ENCODE measurements at regions not wholly inside any gene's neighbourhood (a gene's known extent, or its start where the extent isn't known, plus 50 kb on each side); places are given as distances from the start of the nearest gene placed in this dataset.

DNA sequence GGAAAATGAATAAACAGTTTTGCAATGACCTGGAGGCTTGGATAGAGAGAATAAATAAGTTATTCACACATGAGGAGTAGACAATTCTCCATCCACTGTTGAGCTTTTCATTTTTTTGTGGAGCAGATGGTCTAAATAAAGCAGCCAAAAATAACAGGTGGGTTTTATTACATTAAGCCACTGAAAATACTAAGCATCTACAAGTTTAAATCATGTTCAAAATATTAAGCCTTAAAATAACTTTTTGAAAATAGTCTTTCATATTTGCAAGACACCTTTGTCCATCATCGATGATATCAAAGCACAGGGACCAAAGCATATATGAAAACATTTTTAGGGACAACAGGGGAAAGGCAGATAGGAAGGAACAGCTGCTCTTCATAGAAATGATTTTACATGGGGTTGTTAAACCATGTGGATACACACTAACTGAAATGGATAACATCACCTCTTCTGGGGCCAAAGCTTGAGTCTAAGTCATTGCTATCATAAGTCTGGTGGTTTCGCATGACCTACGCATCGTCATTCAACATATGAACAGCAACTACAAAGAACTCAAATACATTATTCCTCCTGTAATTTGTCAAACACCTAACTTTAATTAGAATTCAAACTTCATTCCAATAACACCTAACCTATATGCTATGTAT lies 197.6 kb upstream of the CHST9 start:
- no peak for ATAC-seq (ENCODE audit: low read depth in 2 of 2)
- peaks cover 3 to 15% (median 7%) of the 10 kb centered on the region in 7 donors for H3K9me3 Mint-ChIP-seq

DNA sequence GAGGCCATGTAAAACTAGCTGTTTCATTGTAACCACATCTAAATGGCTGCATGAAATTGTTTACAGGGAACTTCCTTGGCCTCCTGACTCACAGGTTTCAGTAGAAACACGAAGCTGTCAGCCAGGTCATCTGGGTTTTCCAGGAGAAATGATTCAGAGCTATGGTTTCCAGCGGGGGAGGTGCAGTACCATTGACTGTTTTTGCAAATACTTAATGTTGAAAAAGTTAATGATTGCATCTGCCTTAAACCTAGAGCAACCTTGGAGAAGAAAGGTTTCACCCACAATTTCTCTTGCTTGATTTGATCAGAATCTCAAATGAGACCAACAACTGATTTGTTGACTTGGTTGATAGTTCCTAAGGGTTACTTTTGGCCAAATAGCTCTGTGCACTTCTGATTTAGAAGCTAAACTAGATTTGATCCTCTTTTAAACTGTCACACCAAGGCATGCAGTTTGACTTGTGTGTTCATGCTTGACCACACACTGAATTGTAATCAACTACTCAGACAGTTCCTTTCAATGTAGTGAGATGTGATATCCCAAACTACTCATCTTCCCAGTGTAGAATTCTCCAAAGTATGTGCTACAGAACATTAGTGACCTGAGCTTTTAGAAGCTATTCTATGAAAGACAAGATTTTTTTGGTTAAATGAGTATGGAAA lies 193.5 kb upstream of the CHST9 start:
- Histone ChIP-seq H3K9me3 (ENCODE audit: control insufficient read depth in 2 of 2, low read length in 2 of 2) (no peaks in the 10 kb centered on the region), H3K27me3 (ENCODE audit: control insufficient read depth, insufficient read depth, low read length) (no peaks in the 10 kb centered on the region), H3K27ac (ENCODE audit: insufficient read depth, low read length, poor library complexity, severe bottlenecking) (no peak overlapping the region), H3K4me1 (ENCODE audit: control insufficient read depth, insufficient read depth, low read length, poor library complexity, severe bottlenecking) (no peaks in the 10 kb centered on the region), H3K4me3 (ENCODE audit: low read depth, low read length) (no peak overlapping the region), H3K36me3 (ENCODE audit: control insufficient read depth, insufficient read depth, low read length) (no peaks in the 10 kb centered on the region)
- no peak for DNase-seq
- Mint-ChIP-seq H3K27me3 (no peaks in the 10 kb centered on the region), H3K9me3 (peaks cover 3 to 16% (median 11%) of the 10 kb centered on the region in 7 donors), H3K27ac (no peak overlapping the region), H3K4me3 (no peak overlapping the region), H3K4me1 (no peaks in the 10 kb centered on the region), H3K36me3 (no peaks in the 10 kb centered on the region)
- ATAC-seq (ENCODE audit: low read depth in 2 of 2), result no peak

More for the DNA sequence above, 197.6 kb upstream of the CHST9 start:
- Mint-ChIP-seq H3K4me3 (no peak overlapping the region), H3K27ac (no peak overlapping the region), H3K4me1 (no peaks in the 10 kb centered on the region), H3K27me3 (peaks cover 3% of the 10 kb centered on the region), H3K36me3 (no peaks in the 10 kb centered on the region)
- no peaks in the 10 kb centered on the region for H3K9me3 ChIP-seq (ENCODE audit: control insufficient read depth in 2 of 2, low read length in 2 of 2)
- no peaks in the 10 kb centered on the region for H3K36me3 ChIP-seq (ENCODE audit: control insufficient read depth, insufficient read depth, low read length)
- no peak for DNase-seq
- H3K27me3 ChIP-seq (ENCODE audit: control insufficient read depth, insufficient read depth, low read length), result no peaks in the 10 kb centered on the region
- no peaks in the 10 kb centered on the region for H3K4me1 ChIP-seq (ENCODE audit: control insufficient read depth, insufficient read depth, low read length, poor library complexity, severe bottlenecking)
- no peak overlapping the region for H3K4me3 ChIP-seq (ENCODE audit: low read depth, low read length)
- H3K27ac ChIP-seq (ENCODE audit: insufficient read depth, low read length, poor library complexity, severe bottlenecking), result no peak overlapping the region

DNA sequence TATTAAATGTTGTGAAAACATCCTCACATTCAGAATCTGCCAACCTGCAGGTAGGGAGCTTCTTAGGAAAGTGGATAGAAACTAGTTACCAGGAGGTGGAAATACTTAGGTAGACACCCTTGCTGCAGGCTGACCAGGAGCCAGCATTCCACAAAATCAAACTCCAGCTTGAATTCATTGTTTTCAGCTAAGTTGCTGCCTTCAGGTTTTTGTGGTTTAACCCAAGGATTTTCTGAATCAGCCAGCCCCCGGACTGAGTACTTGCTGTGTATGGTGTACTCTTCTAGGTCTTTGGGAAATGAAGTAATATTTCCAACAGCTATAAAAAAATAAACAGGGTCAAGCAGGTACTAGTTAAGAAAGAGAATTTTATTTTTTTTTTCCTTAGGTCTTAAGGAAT lies 192.1 kb upstream of the CHST9 start:
- Histone ChIP-seq H3K9me3 (ENCODE audit: control insufficient read depth in 2 of 2, low read length in 2 of 2) (no peaks in the 10 kb centered on the region), H3K36me3 (ENCODE audit: control insufficient read depth, insufficient read depth, low read length) (no peaks in the 10 kb centered on the region), H3K4me3 (ENCODE audit: low read depth, low read length) (no peak overlapping the region), H3K27me3 (ENCODE audit: control insufficient read depth, insufficient read depth, low read length) (no peaks in the 10 kb centered on the region), H3K4me1 (ENCODE audit: control insufficient read depth, insufficient read depth, low read length, poor library complexity, severe bottlenecking) (no peaks in the 10 kb centered on the region), H3K27ac (ENCODE audit: insufficient read depth, low read length, poor library complexity, severe bottlenecking) (no peak overlapping the region)
- DNase-seq, result no peak
- H3K36me3 Mint-ChIP-seq, result no peaks in the 10 kb centered on the region
- no peaks in the 10 kb centered on the region for H3K27me3 Mint-ChIP-seq
- H3K27ac Mint-ChIP-seq, result no peak overlapping the region
- H3K4me3 Mint-ChIP-seq, result no peak overlapping the region
- ATAC-seq (ENCODE audit: low read depth in 2 of 2), result no peak
- H3K9me3 Mint-ChIP-seq, result peaks cover 6 to 16% (median 11%) of the 10 kb centered on the region in 7 donors
- no peaks in the 10 kb centered on the region for H3K4me1 Mint-ChIP-seq

DNA sequence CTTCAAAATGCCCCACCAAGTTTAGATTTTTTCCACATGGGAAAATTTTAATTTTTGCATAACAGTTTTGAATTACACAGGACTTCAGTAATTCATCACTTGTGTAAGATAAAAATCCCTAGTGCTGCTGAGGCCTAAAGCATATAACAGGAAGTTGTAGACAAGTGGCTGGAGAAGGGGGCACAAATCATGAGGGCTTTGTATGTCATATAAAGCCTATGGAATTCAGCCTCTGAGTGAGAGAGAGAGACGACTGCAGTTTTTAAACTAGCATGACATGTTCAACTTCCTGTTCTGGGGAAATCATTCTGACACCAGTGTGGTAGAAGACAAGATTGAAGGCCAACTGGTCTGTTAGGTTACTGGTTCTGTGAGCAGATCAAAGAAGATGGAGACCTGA lies 187.3 kb upstream of the CHST9 start:
- Mint-ChIP-seq H3K27ac (no peak overlapping the region), H3K9me3 (peaks cover 3 to 24% (median 11%) of the 10 kb centered on the region in 7 donors), H3K4me1 (no peaks in the 10 kb centered on the region), H3K4me3 (no peak overlapping the region), H3K36me3 (no peaks in the 10 kb centered on the region), H3K27me3 (no peaks in the 10 kb centered on the region)
- no peaks in the 10 kb centered on the region for H3K9me3 ChIP-seq (ENCODE audit: control insufficient read depth in 2 of 2, low read length in 2 of 2)
- no peak for ATAC-seq (ENCODE audit: low read depth in 2 of 2)
- no peaks in the 10 kb centered on the region for H3K4me1 ChIP-seq (ENCODE audit: control insufficient read depth, insufficient read depth, low read length, poor library complexity, severe bottlenecking)
- no peak for DNase-seq
- H3K27ac ChIP-seq (ENCODE audit: insufficient read depth, low read length, poor library complexity, severe bottlenecking), result no peak overlapping the region
- H3K27me3 ChIP-seq (ENCODE audit: control insufficient read depth, insufficient read depth, low read length), result no peaks in the 10 kb centered on the region
- H3K4me3 ChIP-seq (ENCODE audit: low read depth, low read length), result no peak overlapping the region
- H3K36me3 ChIP-seq (ENCODE audit: control insufficient read depth, insufficient read depth, low read length), result no peaks in the 10 kb centered on the region

DNA sequence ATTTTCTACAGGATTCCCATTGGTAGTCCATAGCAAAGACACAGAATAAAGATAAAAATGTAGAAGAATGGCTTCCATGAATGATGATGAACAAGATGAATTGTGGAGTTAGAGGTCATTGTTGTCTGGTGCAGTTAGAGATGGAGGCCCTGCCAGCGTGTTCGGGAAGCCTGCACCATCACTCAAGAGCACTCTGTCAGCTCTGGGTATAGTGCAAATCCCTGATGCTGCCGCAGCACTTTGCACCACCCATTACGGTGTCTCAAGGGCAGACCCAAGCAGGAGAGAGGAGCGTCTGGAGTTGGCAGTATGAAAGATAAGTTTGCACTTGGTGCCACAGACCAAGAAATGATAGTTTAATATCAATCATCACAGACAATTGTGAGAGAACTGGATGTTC lies 181.6 kb upstream of the CHST9 start:
- no peaks in the 10 kb centered on the region for H3K4me1 ChIP-seq (ENCODE audit: control insufficient read depth, insufficient read depth, low read length, poor library complexity, severe bottlenecking)
- Mint-ChIP-seq H3K4me1 (no peaks in the 10 kb centered on the region), H3K9me3 (peaks cover 0 to 16% (median 8%) of the 10 kb centered on the region in 7 donors), H3K36me3 (no peaks in the 10 kb centered on the region), H3K27ac (no peak overlapping the region), H3K4me3 (no peak overlapping the region), H3K27me3 (no peaks in the 10 kb centered on the region)
- H3K36me3 ChIP-seq (ENCODE audit: control insufficient read depth, insufficient read depth, low read length), result no peaks in the 10 kb centered on the region
- no peaks in the 10 kb centered on the region for H3K27me3 ChIP-seq (ENCODE audit: control insufficient read depth, insufficient read depth, low read length)
- no peak overlapping the region for H3K27ac ChIP-seq (ENCODE audit: insufficient read depth, low read length, poor library complexity, severe bottlenecking)
- no peak overlapping the region for H3K4me3 ChIP-seq (ENCODE audit: low read depth, low read length)
- DNase-seq (no peak), ATAC-seq (ENCODE audit: low read depth in 2 of 2) (no peak)
- no peaks in the 10 kb centered on the region for H3K9me3 ChIP-seq (ENCODE audit: control insufficient read depth in 2 of 2, low read length in 2 of 2)

DNA sequence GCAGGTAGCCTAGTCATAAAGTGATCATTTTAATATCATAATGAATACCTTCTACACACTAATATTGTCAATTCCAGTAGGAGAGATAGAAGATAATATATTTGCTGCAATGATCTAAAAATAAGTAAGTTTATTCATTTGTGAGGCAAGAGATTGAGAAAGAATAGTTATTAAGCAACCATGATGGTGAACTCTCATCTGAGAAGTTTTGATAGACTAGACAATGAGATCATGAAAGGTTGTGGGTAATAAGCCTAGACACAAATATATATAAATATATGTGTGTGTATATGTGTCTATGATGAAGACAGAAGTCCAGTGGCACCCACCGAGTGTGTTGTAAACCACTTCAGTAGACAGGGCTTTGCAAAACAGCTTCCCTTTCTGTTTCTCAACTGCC lies 181.0 kb upstream of the CHST9 start:
- H3K36me3 Mint-ChIP-seq, result no peaks in the 10 kb centered on the region
- Histone ChIP-seq H3K9me3 (ENCODE audit: control insufficient read depth in 2 of 2, low read length in 2 of 2) (no peaks in the 10 kb centered on the region), H3K36me3 (ENCODE audit: control insufficient read depth, insufficient read depth, low read length) (no peaks in the 10 kb centered on the region), H3K4me1 (ENCODE audit: control insufficient read depth, insufficient read depth, low read length, poor library complexity, severe bottlenecking) (no peaks in the 10 kb centered on the region), H3K27ac (ENCODE audit: insufficient read depth, low read length, poor library complexity, severe bottlenecking) (no peak overlapping the region), H3K4me3 (ENCODE audit: low read depth, low read length) (no peak overlapping the region), H3K27me3 (ENCODE audit: control insufficient read depth, insufficient read depth, low read length) (no peaks in the 10 kb centered on the region)
- no peaks in the 10 kb centered on the region for H3K4me1 Mint-ChIP-seq
- H3K27me3 Mint-ChIP-seq, result no peaks in the 10 kb centered on the region
- no peak for DNase-seq
- no peak overlapping the region for H3K27ac Mint-ChIP-seq
- H3K4me3 Mint-ChIP-seq, result no peak overlapping the region
- H3K9me3 Mint-ChIP-seq, result peaks cover 0 to 16% (median 5%) of the 10 kb centered on the region in 7 donors
- no peak for ATAC-seq (ENCODE audit: low read depth in 2 of 2)

DNA sequence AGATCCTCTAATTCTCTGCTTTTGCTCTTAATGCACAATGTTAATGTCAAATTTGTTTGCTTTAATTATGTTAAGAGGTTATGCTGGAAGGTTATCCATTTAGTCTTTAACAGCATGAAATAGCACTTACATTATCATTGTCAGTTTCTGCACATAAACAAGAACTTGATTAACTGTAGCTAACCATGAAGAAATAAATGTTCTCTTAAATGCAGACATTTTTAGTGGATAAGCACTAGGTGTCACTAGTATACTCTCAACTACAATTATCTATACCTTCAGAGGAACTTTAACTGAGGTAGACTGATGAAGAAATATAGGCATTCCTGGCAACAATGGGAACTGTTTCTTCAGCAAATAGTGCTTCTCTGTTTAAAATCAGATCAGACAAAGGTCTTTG lies 178.8 kb upstream of the CHST9 start:
- Histone ChIP-seq H3K4me1 (ENCODE audit: control insufficient read depth, insufficient read depth, low read length, poor library complexity, severe bottlenecking) (no peaks in the 10 kb centered on the region), H3K9me3 (ENCODE audit: control insufficient read depth in 2 of 2, low read length in 2 of 2) (no peaks in the 10 kb centered on the region), H3K36me3 (ENCODE audit: control insufficient read depth, insufficient read depth, low read length) (no peaks in the 10 kb centered on the region), H3K27me3 (ENCODE audit: control insufficient read depth, insufficient read depth, low read length) (no peaks in the 10 kb centered on the region), H3K4me3 (ENCODE audit: low read depth, low read length) (no peak overlapping the region), H3K27ac (ENCODE audit: insufficient read depth, low read length, poor library complexity, severe bottlenecking) (no peak overlapping the region)
- ATAC-seq (ENCODE audit: low read depth in 2 of 2), result no peak
- Mint-ChIP-seq H3K9me3 (peaks cover 0 to 11% (median 6%) of the 10 kb centered on the region in 7 donors), H3K4me3 (no peak overlapping the region), H3K27ac (no peak overlapping the region), H3K4me1 (no peaks in the 10 kb centered on the region), H3K27me3 (no peaks in the 10 kb centered on the region), H3K36me3 (no peaks in the 10 kb centered on the region)
- no peak for DNase-seq

DNA sequence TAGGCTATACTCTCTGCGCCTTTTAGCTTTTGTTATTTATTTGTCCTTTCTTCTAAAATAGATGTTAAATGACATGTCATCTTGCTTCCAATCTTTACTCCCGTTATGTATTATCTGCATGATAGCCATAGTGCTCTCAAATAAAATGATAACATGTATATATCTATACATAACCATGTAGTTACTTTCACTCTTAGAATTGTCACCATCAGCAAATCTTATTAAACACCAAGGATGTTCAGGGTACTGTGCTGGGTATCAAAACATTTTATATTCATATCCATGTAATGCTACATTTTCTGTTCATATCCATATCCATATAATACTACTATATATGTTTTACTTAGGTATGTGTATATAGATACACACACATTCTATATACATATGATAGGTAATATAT lies 176.4 kb upstream of the CHST9 start:
- H3K36me3 ChIP-seq (ENCODE audit: control insufficient read depth, insufficient read depth, low read length), result no peaks in the 10 kb centered on the region
- H3K4me3 ChIP-seq (ENCODE audit: low read depth, low read length), result no peak overlapping the region
- H3K27me3 ChIP-seq (ENCODE audit: control insufficient read depth, insufficient read depth, low read length), result no peaks in the 10 kb centered on the region
- H3K36me3 Mint-ChIP-seq, result no peaks in the 10 kb centered on the region
- H3K4me1 ChIP-seq (ENCODE audit: control insufficient read depth, insufficient read depth, low read length, poor library complexity, severe bottlenecking), result no peaks in the 10 kb centered on the region
- DNase-seq (no peak), ATAC-seq (ENCODE audit: low read depth in 2 of 2) (no peak)
- no peak overlapping the region for H3K27ac ChIP-seq (ENCODE audit: insufficient read depth, low read length, poor library complexity, severe bottlenecking)
- H3K9me3 ChIP-seq (ENCODE audit: control insufficient read depth in 2 of 2, low read length in 2 of 2), result no peaks in the 10 kb centered on the region
- no peak overlapping the region for H3K4me3 Mint-ChIP-seq
- no peak overlapping the region for H3K27ac Mint-ChIP-seq
- no peaks in the 10 kb centered on the region for H3K27me3 Mint-ChIP-seq
- H3K9me3 Mint-ChIP-seq, result peaks cover 0 to 11% (median 7%) of the 10 kb centered on the region in 7 donors
- H3K4me1 Mint-ChIP-seq, result no peaks in the 10 kb centered on the region
